SK-N-MC (cell line): ENCODE measurements at regions not wholly inside any gene's neighbourhood (a gene's known extent, or its start where the extent isn't known, plus 50 kb on each side); places are given as distances from the start of the nearest gene placed in this dataset.

Experiments
- DNase-seq: peaks from one replicate; pipeline ENCODE4 v3.0.0-alpha.2; 2011; ENCODE audit warnings: low read depth, low spot score
- H3K27ac ChIP-seq: fragments of 200-600 bp; sonication (generic); 2 replicates; pipeline ENCODE4 v1.5.1; 2016; ENCODE audit warnings: mixed run types
- H3K36me3 ChIP-seq: fragments of 200-600 bp; sonication (generic); 2 replicates; pipeline ENCODE4 v1.6.1; 2017; ENCODE audit warnings: antibody characterized with exemption, low read length, mixed read lengths; ENCODE audit not compliant: insufficient read depth
- H3K4me3 ChIP-seq: fragments of 200-600 bp; sonication (generic); 2 replicates; pipeline ENCODE4 v1.5.1; 2016
- H3K9ac ChIP-seq: fragments of 200-600 bp; sonication (generic); 2 replicates; pipeline ENCODE4 v1.8.0; 2017; ENCODE audit warnings: mixed run types, mixed read lengths; ENCODE audit not compliant: insufficient read length
- H3K9me3 ChIP-seq: fragments of 200-600 bp; sonication (generic); 2 replicates; pipeline ENCODE4 v1.6.1; 2017; ENCODE audit warnings: low read depth, mild to moderate bottlenecking, antibody characterized with exemption, low read length, moderate library complexity, mixed read lengths
- EZH2 ChIP-seq: fragments of 200-600 bp; sonication (generic); IDR thresholded peaks from one replicate; pipeline ENCODE4 v1.6.1; 2017; ENCODE audit warnings: antibody characterized with exemption
- FOXP2 ChIP-seq: optimal IDR thresholded peaks from 2 replicates; pipeline ENCODE3; 2011; ENCODE audit warnings: mild to moderate bottlenecking, moderate library complexity; ENCODE audit not compliant: insufficient read depth; ENCODE audit errors: extremely low read length, control extremely low read depth
- POLR2AphosphoS5 ChIP-seq: IDR thresholded peaks from 2 replicates; pipeline ENCODE4 v1.6.1; 2012; ENCODE audit warnings: mild to moderate bottlenecking, low read depth, low read length, borderline replicate concordance

DNA sequence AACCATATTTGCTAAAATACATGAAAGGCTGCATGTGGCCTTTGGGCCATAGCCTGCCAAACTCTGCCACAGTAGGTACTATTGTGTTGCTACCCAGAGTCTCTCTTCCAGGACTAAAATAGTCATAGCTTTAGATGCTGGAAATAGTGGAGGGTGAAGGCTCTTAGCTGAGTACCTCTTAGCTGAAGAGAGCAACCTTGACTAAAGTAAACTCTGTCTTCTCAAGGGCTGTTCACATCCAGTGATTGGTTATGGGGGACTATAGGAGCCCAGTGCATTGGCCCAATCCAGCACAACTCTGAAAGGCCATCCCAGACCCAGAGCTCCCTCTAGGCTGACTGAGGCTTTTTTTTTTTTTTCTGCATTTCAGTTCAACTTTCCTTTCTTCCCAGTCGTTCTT is 117.8 kb upstream of the ACP3 start:
- H3K9me3 ChIP-seq: no peaks in the 10 kb centered on the region
- no peak for DNase-seq
- no peaks in the 10 kb centered on the region for H3K36me3 ChIP-seq
- H3K27ac ChIP-seq: no peak overlapping the region
- TF ChIP-seq EZH2 (no peak), POLR2AphosphoS5 (no peak), FOXP2 (no peak)
- H3K9ac ChIP-seq: no peak overlapping the region
- H3K4me3 ChIP-seq: no peak overlapping the region

- peak; percentile 83 for DNase-seq
- Histone ChIP-seq H3K36me3 (no peaks in the 10 kb centered on the region), H3K27ac (peak overlapping the region; percentile 81), H3K4me3 (peak overlapping the region; percentile 14), H3K9me3 (no peaks in the 10 kb centered on the region), H3K9ac (peak overlapping the region; percentile 22)
- TF ChIP-seq FOXP2 (no peak), POLR2AphosphoS5 (peak; percentile 47; the same call in 1 of the 2 replicates), EZH2 (no peak)
Observed at GRCh38 chr3:132202586-132202985, 114.6 kb upstream of the ACP3 start.

DNA sequence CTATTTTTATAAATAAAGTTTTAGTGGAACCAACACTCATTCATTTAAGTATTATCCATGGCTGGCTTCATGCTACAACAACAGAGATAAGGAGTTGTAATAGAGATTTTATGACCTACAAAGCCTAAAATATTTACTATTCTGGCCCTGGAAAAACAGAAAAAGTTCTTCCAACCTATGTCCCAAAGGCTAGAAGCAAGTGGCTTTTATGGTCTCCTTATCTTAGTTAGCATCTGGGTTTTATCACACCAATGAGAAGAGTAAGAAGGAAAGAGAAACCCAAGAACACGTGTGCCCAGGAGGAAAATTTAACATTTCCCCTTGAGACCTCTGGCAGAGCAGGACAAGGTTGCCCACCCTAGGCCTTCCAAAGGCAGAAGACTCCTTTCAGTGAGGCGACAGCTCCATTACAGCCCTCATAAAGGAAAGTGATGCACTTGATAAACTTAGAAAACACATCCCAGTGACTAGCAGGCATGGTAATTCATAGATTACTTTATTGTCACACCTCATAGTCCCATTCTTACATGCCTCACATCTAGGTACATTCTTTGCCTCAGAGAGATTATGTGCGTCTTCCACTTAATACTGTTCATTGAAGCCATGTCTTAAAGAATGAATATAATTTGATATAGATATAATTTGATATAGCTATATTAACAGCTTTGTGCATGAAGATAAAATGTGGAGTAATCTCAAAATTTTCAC is 113.2 kb upstream of the ACP3 start:
- TF ChIP-seq FOXP2 (no peak), EZH2 (no peak), POLR2AphosphoS5 (no peak)
- Histone ChIP-seq H3K9me3 (no peaks in the 10 kb centered on the region), H3K36me3 (no peaks in the 10 kb centered on the region), H3K4me3 (no peak overlapping the region), H3K27ac (peak overlapping the region; percentile 81; the same call in 1 of the 2 replicates), H3K9ac (no peak overlapping the region)
- DNase-seq: no peak

GRCh38 chr3:132205609-132206008 is 111.6 kb upstream of the ACP3 start:
- Histone ChIP-seq H3K9ac (no peak overlapping the region), H3K9me3 (no peaks in the 10 kb centered on the region)
- DNase-seq: no peak

DNA sequence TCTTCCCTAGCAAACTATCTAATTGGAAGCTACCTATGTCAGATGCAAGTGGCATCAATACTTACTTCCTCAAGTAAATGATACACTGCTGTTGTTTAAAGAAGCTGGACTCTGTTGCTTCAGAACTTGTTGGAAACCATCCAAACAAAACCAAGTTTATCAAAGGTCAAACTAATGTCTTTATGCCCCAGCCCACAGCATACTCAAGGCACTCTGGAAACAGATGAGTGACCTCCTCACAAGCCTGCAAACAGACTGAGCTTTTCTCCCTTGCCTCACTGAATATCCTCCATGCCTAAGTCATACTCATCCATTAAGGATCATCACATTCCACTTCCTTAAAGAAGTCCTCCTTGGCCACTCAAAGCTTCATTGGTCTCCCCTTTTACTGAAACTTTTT is 107.4 kb upstream of the ACP3 start:
- DNase-seq: no peak
- Histone ChIP-seq H3K9me3 (no peaks in the 10 kb centered on the region), H3K36me3 (no peaks in the 10 kb centered on the region), H3K27ac (peak overlapping the region; percentile 77), H3K4me3 (no peak overlapping the region), H3K9ac (no peak overlapping the region)
- TF ChIP-seq POLR2AphosphoS5: no peak
- TF ChIP-seq EZH2: no peak
- TF ChIP-seq FOXP2: no peak

More at GRCh38 chr3:132205609-132206008, 111.6 kb upstream of the ACP3 start:
- Histone ChIP-seq H3K36me3 (no peaks in the 10 kb centered on the region), H3K27ac (no peak overlapping the region), H3K4me3 (no peak overlapping the region)
- TF ChIP-seq EZH2: no peak
- no peak for TF ChIP-seq POLR2AphosphoS5
- TF ChIP-seq FOXP2: no peak

- Histone ChIP-seq H3K27ac (peak overlapping the region; percentile 96), H3K4me3 (no peak overlapping the region), H3K9me3 (no peaks in the 10 kb centered on the region), H3K9ac (peak overlapping the region; percentile 7), H3K36me3 (no peaks in the 10 kb centered on the region)
- DNase-seq: no peak
- TF ChIP-seq POLR2AphosphoS5 (no peak), FOXP2 (no peak), EZH2 (no peak)
Observed at GRCh38 chr3:132210476-132211346, 106.5 kb upstream of the ACP3 start.

- TF ChIP-seq FOXP2 (peak; percentile 57), POLR2AphosphoS5 (peak; percentile 75), EZH2 (no peak)
- Histone ChIP-seq H3K27ac (peak overlapping the region; percentile 96), H3K36me3 (no peaks in the 10 kb centered on the region), H3K9ac (peak overlapping the region; percentile 65), H3K9me3 (no peaks in the 10 kb centered on the region), H3K4me3 (peak overlapping the region; percentile 49)
- DNase-seq: peak; percentile 88
Observed at GRCh38 chr3:132211896-132212295, 105.3 kb upstream of the ACP3 start.

- Histone ChIP-seq H3K36me3 (no peaks in the 10 kb centered on the region), H3K4me3 (no peak overlapping the region), H3K9ac (no peak overlapping the region), H3K9me3 (no peaks in the 10 kb centered on the region), H3K27ac (no peak overlapping the region)
- TF ChIP-seq POLR2AphosphoS5: no peak
- no peak for TF ChIP-seq EZH2
- TF ChIP-seq FOXP2: no peak
- no peak for DNase-seq
Observed at GRCh38 chr3:132218817-132219755, 98.1 kb upstream of the ACP3 start.
